GM19455 (cell line): ENCODE measurements at regions not wholly inside any gene's neighbourhood (a gene's known extent, or its start where the extent isn't known, plus 50 kb on each side); places are given as distances from the start of the nearest gene placed in this dataset.
"Not testable (repeated sequence)": the region's sequence is repeated elsewhere in the genome, so short reads cannot be mapped to it uniquely, and the experiment has no call there.

Experiments used
- ATAC-seq: cut with Tn5 transposase; IDR thresholded peaks from one replicate; pipeline ENCODE4 v1.9.1; 2021; ENCODE audit not compliant: unreplicated experiment

GRCh38 chr1:184181044-184181443, 129.5 kb downstream of the TSEN15 start:
- ATAC-seq = no peak

GRCh38 chr1:184183919-184184318, 132.4 kb downstream of the TSEN15 start:
- ATAC-seq = no peak

- ATAC-seq = not testable (repeated sequence)
Measured at GRCh38 chr1:184184614-184185013, 133.1 kb downstream of the TSEN15 start.

- no peak for ATAC-seq
Measured at GRCh38 chr1:184185347-184185746, 133.8 kb downstream of the TSEN15 start.

GRCh38 chr1:184186167-184186566, 134.6 kb downstream of the TSEN15 start:
- no peak for ATAC-seq

- no peak for ATAC-seq
Measured at GRCh38 chr1:184187097-184187496, 135.6 kb downstream of the TSEN15 start.

- ATAC-seq = no peak
Measured at GRCh38 chr1:184188037-184188436, 136.5 kb downstream of the TSEN15 start.

GRCh38 chr1:184189361-184189760, 137.8 kb downstream of the TSEN15 start:
- ATAC-seq = no peak

- no peak for ATAC-seq
Measured at GRCh38 chr1:184190616-184191015, 139.1 kb downstream of the TSEN15 start.

GRCh38 chr1:184191181-184191621, 139.7 kb downstream of the TSEN15 start:
- ATAC-seq = no peak

- no peak for ATAC-seq
Measured at GRCh38 chr1:184192796-184193195, 141.3 kb downstream of the TSEN15 start.

GRCh38 chr1:184193451-184193850, 141.9 kb downstream of the TSEN15 start:
- ATAC-seq = no peak

GRCh38 chr1:184194236-184194635, 142.7 kb downstream of the TSEN15 start:
- ATAC-seq = no peak

GRCh38 chr1:184195722-184196121, 144.2 kb downstream of the TSEN15 start:
- not testable (repeated sequence) for ATAC-seq

- no peak for ATAC-seq
Measured at GRCh38 chr1:184197831-184198230, 146.3 kb downstream of the TSEN15 start.

- ATAC-seq = no peak
Measured at GRCh38 chr1:184199036-184199435, 147.5 kb downstream of the TSEN15 start.

- ATAC-seq = no peak
Measured at GRCh38 chr1:184199438-184200085, 148.0 kb downstream of the TSEN15 start.

GRCh38 chr1:184208622-184209021, 157.1 kb downstream of the TSEN15 start:
- no peak for ATAC-seq

- ATAC-seq = no peak
Measured at GRCh38 chr1:184210031-184210430, 158.5 kb downstream of the TSEN15 start.

GRCh38 chr1:184210862-184211261, 159.3 kb downstream of the TSEN15 start:
- ATAC-seq = no peak

GRCh38 chr1:184212649-184213314, 161.3 kb downstream of the TSEN15 start:
- no peak for ATAC-seq

- no peak for ATAC-seq
Measured at GRCh38 chr1:184214128-184214527, 162.6 kb downstream of the TSEN15 start.
